ENCODE measurements at regions not wholly inside any gene's neighbourhood (a gene's known extent, or its start where the extent isn't known, plus 50 kb on each side); places are given as distances from the start of the nearest gene placed in this dataset.

DNA sequence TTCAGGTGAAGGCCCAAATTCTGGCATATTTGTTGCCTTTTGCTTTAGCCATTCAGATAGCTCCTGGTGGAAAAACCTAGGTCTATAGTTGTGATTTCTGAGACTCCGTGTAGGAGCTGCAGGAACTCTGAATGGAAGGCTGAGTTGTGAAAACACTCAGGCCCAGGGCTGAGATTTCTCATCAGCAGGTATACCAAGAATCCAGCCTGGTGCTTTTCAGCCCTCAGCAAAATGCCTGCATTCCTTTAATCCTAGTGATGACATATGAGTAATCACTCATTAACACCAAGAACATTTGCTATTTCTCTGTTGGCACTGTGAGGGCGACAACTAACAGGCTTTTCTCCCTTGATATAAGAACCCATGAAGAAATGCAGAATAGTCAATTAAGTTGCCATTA lies 546.1 kb upstream of the MAN1A1 start:
- peaks cover 4% of the 10 kb centered on the region; the same call in 1 of the 2 replicates for H3K36me3 Mint-ChIP-seq
- POLR2A ChIA-PET = no interaction called here
- ATAC-seq (no peak), DNase-seq (ENCODE audit: low spot score) (no peak)
- CTCF ChIA-PET = no interaction called here
- peaks cover 17% of the 10 kb centered on the region for H3K4me1 Mint-ChIP-seq
- TF ChIP-seq IRF2 (CRISPR knock-in tag; IDR thresholded peaks at IDR 0.05; ENCODE audit: borderline replicate concordance, low read depth) (no peak), ZNF121 (CRISPR knock-in tag; IDR thresholded peaks at IDR 0.05) (no peak)
- H3K4me3 Mint-ChIP-seq = no peak overlapping the region
- H3K9me3 Mint-ChIP-seq = peaks cover 9% of the 10 kb centered on the region
- no peaks in the 10 kb centered on the region for H3K27me3 Mint-ChIP-seq (ENCODE audit: low read depth)
- H3K27ac Mint-ChIP-seq = no peak overlapping the region

- Mint-ChIP-seq H3K9me3 (peaks cover 12% of the 10 kb centered on the region), H3K27ac (no peak overlapping the region), H3K4me1 (peaks cover 17% of the 10 kb centered on the region), H3K4me3 (no peak overlapping the region), H3K36me3 (peaks cover 4% of the 10 kb centered on the region; the same call in 1 of the 2 replicates), H3K27me3 (ENCODE audit: low read depth) (no peaks in the 10 kb centered on the region)
- no peak for TF ChIP-seq AR (CRISPR knock-in tag; IDR thresholded peaks at IDR 0.05)
- TF ChIP-seq RELA (CRISPR knock-in tag; IDR thresholded peaks at IDR 0.05; ENCODE audit: borderline replicate concordance) = no peak
- no peak for TF ChIP-seq NR1H2 (CRISPR knock-in tag; IDR thresholded peaks at IDR 0.05)
- no peak for TF ChIP-seq TP53 (CRISPR knock-in tag; IDR thresholded peaks at IDR 0.05)
- TF ChIP-seq MLX (CRISPR knock-in tag; IDR thresholded peaks at IDR 0.05) = no peak
- no peak for TF ChIP-seq ARID4B (CRISPR knock-in tag; IDR thresholded peaks at IDR 0.05; ENCODE audit: borderline replicate concordance)
- no peak for TF ChIP-seq HMGXB4 (CRISPR knock-in tag; IDR thresholded peaks at IDR 0.05)
- no peak for TF ChIP-seq ELF4 (CRISPR knock-in tag; IDR thresholded peaks at IDR 0.05; ENCODE audit: low read depth)
- TF ChIP-seq MYBL2 (CRISPR knock-in tag; IDR thresholded peaks at IDR 0.05) = no peak
- no peak for TF ChIP-seq ZNF138 (CRISPR knock-in tag; conservative IDR thresholded peaks at IDR 0.05)
- TF ChIP-seq CBFB (CRISPR knock-in tag; IDR thresholded peaks at IDR 0.05; ENCODE audit: low read depth) = no peak
- TF ChIP-seq FOXK1 (CRISPR knock-in tag; IDR thresholded peaks at IDR 0.05) = no peak
- TF ChIP-seq E2F5 (CRISPR knock-in tag; IDR thresholded peaks at IDR 0.05) = no peak
- TF ChIP-seq HMGA2 (CRISPR knock-in tag; IDR thresholded peaks at IDR 0.05) = no peak
- no peak for TF ChIP-seq SP1 (CRISPR knock-in tag; conservative IDR thresholded peaks at IDR 0.05)
- TF ChIP-seq ZNF671 (CRISPR knock-in tag; IDR thresholded peaks at IDR 0.05) = no peak
- TF ChIP-seq, protein P1, sequence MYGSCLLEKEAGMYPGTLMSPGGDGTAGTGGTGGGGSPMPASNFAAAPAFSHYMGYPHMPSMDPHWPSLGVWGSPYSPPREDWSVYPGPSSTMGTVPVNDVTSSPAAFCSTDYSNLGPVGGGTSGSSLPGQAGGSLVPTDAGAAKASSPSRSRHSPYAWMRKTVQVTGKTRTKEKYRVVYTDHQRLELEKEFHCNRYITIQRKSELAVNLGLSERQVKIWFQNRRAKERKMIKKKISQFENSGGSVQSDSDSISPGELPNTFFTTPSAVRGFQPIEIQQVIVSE (CRISPR knock-in tag; IDR thresholded peaks at IDR 0.05; ENCODE audit: borderline replicate concordance) = no peak
- TF ChIP-seq KAT7 (CRISPR knock-in tag; IDR thresholded peaks at IDR 0.05; ENCODE audit: borderline replicate concordance) = no peak
- TF ChIP-seq ZBTB21 (CRISPR knock-in tag; IDR thresholded peaks at IDR 0.05; ENCODE audit: borderline replicate concordance) = no peak
- ChIA-PET POLR2A (no interaction called here), CTCF (no interaction called here)
- DNase-seq (ENCODE audit: low spot score) (no peak), ATAC-seq (no peak)
Measured at GRCh38 chr6:119894811-119895210, 545.2 kb upstream of the MAN1A1 start.
